Femur (tissue), 1 donor: ENCODE measurements at regions not wholly inside any gene's neighbourhood (a gene's known extent, or its start where the extent isn't known, plus 50 kb on each side); places are given as distances from the start of the nearest gene placed in this dataset.
"Not testable (repeated sequence)": the region's sequence is repeated elsewhere in the genome, so short reads cannot be mapped to it uniquely, and the experiment has no call there.

ENCODE experiments used
- DNase-seq: peaks from one replicate; pipeline ENCODE4 v3.0.0-alpha.2; 2017

DNA sequence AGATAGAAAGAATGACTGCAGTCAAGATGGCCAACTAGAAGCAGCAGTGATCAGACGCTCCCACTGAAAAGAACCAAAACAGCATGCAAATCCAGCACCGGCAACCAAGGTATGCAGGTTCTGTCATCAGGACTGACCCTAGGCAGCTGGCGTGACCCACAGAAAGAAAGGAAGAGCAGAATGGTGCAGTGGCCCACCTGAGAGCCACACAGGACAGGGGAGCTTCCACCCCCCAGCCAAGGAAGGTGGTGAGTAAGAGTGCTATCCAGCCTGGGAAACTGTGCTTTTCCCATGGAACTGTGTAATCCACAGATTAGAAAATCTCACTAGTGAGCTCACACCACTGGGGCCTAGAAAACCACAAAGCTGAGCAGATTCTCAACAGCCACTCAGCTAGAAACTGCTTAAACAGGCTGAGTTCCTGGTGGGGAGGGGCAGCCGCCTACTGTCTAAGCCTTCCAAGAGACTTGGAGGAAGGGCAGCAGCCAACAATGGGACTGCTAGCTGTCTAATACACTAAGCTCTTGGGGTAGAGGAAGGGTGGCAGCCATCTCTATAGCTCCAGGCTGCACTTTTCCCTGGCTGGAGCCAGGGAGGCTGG lies 127.9 kb downstream of the EVA1A start:
- no peak for DNase-seq

DNA sequence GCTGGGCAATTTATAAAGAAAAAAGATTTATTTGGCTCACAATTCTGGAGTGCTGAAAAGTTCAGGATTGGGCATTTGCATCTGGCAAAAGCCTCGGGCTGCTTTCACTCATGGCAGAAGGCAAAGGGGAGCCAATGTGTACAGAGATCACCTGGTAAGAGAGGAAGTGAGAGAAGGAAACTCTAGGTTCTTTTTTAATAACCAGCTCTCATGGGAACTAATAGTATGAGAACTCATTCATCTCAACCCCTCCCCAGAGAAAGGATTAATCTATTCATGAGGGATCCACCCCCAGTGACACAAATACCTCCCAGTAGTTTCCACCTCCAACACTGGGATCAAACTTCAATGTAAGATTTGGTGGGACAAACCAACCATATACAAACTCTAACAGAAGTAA lies 129.0 kb downstream of the EVA1A start:
- no peak for DNase-seq

DNA sequence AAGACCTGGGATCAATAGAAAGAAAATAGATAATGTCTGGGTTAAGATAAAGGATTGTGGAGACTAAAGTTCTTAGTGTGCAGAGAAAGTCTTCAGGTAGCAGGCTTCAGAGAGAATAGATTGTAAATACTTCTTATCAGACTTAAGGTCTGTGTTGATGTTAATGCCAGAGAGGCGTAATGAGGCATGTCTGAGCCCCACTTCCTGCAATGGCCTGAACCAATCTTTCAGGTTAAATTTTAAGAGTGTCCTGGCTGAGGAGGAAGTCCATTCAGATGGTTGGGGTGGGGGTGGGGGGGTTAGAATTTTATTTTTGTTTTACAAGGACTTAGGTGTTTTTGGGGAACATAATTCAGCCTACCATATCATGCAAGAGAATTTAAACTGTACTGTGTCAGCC lies 129.5 kb downstream of the EVA1A start:
- DNase-seq, result no peak

DNA sequence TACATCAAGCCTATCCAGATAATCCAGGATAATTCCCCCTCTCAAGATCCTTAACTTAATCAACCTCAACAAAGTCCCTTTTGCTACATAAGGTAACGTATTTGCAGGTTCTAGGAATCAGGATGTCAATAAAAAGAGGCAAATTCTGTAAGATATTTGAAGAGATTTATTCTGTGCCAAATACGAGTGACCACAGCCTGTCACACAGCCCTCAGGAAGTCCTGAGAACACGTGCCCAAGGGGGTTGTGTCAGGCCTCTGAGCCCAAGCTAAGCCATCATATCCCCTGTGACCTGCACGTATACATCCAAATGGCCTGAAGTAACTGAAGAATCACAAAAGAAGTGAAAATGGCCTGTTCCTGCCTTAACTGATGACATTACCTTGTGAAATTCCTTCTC lies 130.3 kb downstream of the EVA1A start:
- DNase-seq, result not testable (repeated sequence)

DNA sequence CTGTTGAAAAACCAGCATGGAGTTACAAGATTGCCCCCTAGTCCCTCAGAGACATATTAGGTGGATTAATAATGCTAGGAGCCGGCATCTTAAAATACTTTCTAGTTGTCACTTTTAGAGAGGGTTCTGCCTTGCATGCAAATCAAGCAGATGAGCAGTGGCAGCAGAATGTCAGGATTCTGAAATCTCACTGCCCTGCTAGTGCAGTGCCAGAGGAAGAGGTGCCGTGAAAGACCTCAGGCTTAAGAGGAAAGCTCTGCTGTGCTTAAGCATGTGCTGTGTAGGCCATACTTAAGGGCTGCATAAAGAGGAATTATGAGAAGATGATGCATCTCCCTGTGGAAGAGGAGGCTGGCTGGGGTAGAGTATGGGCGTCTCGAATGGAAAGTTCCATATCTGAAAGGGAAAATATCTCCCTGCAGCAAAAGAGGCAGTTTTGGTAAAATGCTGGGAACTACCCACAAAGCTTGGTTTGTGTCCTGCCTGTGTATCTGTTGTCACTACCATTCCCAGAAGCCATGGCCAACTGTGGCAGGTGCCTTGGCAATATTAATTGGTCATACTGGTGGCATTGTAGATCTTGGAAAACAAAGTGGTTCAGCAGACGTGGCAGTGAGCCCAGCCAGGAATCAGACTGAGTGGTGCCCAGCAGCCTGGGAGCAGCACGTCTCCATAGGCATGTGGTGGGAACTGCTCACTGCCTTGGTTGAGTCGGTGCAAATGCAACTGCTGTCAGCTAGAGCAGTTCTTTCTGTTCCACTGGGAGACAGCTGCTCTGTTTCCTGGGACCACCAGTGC lies 131.9 kb downstream of the EVA1A start:
- DNase-seq, result peak; percentile 57

DNA sequence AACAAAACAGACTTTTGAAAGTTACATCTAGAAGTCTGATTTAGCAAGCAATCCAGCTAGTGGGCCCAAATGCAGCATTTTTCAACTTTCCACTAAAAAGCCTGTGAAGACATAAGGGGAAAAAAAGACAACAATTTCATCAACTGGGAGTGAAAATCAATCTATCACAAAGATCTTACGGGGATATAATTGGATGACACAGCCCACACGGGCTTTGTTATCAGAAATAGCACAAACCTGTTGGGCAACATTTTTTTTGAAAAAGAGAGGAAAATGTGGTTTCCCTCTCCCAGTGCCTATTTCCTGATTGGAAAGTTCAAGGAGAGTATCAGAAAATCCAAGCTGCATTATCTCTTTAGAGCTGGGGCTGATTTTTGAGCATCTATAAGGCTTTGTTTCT lies 132.7 kb downstream of the EVA1A start:
- DNase-seq, result no peak

DNA sequence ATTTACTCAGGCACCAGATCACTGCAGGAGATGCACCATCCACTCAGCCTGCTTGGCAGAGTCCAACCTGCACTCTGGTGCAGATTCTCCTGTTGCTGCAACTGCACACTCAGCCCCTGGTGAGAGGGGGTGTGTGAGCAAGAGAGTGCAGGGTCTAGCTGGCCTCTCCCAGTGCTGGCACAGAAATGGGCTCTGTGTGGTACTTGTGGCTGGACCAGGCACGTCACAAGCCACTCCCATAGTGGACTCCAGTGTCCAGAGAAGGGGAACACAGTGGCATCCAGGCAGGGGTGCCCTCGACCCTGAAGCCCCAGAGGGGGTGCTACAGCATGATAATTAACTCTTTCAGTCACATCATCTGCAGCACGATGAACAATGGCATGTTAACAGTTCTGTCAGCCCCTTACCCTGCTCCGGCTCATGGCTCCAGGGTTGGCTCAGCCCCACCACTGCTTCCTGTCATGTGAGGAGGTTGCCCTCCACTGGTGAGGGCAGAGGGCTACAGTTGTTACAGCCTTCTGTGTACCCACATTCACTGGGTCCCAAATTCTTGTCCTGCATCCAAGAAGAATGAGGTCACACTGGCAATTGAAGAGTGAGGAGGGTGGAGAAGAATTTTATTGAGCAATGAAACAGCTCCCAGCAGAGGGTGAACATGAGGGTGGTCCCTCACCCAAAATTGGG lies 135.7 kb downstream of the EVA1A start:
- no peak for DNase-seq

DNA sequence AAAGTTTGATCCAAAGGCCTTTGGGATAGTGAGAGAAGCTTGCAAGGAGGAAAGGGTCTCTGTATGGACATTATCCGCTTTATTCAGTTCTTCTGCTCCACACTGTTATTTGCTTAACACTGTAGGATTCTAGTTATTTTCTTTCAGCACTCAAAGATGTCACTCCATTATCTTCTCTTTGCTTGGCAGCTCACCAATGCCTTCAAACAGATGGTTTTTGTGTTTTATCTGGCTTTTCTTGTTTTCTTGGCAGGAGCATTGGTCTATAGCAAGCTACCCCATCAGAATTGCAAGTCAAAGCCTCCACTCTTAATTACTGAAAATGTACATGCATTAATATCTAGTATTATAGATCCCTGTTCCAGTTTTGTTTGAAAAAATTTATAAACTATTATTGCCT lies 138.8 kb downstream of the EVA1A start:
- no peak for DNase-seq

DNA sequence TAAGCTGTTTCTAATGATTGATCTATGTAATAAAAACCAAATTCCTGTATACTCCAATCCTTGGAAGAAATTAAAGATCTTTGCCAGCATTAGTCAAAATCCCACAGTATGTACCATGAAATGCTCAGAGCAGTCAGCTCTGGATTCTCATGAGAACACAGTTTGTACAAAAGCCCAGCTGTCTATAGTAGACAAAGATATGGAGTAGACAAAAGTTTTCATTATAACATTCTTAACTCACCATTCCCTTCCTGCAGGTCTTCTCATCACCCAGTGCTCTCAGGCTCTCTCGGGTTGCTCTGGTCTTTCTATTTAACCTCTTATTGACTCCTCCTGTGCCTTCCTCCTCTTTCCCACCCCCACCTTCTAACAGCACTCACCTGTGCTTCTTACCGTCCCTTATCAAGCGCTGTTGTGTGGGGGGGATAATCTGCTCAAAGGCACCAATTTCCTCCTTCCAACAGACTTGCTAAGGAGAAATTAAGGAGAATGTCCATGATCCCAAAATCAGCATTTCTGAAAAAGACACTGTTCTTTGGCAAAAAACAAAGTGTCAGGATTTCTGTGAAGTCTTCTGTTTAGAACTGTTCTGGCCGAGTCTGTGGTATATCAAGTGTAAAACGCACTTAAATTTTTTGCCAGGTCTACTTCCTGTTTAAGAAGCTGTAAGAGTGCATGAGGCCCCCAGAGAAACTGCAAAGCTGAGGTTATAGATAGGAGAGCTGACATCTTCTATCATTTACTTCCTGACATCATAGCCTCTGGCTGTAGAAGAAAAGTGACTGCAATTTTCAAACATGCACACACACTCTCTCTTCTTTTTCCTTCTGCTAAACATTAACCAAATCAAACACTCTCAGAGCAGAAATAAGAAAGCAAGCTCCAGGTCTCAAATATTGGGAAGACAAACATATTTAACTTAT lies 144.1 kb downstream of the EVA1A start:
- no peak for DNase-seq

DNA sequence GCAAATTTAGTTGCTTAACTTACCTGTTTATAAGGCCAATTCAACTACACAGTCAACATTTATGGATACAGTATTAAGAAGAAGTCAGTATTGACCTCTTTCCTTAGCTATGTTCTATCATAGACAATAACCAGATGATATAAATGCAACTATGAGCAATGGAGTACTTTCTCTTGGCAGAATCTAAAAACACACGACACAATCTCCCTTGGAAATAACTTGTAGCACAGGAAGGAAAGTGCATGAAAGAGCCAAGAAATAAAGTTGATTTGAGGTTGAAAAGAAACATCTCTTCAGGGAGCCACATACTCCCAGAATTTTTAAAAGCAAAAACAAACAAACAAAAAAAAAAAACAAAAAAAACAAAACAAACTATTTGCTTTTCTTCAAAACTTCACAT lies 145.0 kb downstream of the EVA1A start:
- DNase-seq, result no peak

DNA sequence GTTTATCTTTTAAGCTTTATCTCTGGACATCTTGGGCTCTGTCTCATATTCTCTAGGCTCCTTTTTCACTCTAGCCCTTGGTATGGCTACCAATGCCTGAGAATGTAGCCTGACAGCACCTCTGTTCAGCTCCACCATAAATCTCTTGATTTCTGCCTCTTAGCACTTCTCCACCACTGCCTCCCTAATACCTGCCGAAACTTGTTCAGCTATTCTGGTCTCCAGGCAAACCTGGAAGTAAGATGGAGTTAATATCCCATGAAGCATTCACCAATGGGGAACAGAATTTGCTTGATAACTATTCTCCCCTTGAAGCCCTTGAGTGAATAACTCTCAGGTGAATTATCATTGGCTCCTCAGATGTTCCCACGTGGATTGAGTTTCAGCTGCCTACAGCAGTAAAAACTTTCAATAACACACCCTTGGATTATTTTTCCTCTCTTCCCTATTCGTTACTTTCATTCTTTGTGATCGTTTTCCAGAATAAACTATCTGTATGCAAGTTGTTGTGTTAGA lies 145.6 kb downstream of the EVA1A start:
- DNase-seq, result no peak

DNA sequence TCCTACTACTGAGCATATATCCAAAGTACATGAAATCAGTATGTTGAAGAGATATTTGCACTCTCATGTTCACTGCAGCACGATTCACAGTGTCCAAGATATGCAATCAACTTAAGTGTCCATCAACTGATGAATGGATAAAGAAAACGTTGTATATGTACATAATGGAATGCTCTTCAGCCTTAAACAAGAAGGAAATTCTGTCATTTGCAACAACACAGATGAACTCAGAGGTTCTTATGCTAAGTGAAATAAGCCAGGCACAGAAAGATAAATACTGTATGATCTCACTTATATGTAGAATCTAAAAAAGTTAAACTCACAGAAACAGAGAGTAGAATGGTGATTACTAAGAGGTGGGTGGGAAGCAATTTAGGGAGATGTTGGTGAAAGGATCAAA lies 149.2 kb downstream of the EVA1A start:
- no peak for DNase-seq

DNA sequence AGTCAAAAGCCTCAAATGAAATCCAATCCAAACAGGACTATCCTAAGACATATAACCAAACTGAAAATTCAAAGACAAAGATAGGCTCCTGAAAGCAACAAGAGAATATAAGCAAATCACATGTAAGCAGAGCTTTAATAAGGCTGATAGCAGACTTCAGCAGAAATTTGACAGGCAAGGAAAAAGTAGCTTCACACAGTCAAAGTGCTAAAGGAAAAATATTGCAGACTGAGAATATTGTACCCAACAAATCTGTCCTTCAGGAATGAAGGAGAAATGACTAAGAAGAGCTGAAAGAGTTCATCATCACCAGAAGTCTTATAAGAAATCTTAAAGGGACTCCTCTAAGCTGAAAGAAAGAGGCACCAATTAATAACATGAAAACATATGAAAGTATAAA lies 150.0 kb downstream of the EVA1A start:
- DNase-seq, result no peak

DNA sequence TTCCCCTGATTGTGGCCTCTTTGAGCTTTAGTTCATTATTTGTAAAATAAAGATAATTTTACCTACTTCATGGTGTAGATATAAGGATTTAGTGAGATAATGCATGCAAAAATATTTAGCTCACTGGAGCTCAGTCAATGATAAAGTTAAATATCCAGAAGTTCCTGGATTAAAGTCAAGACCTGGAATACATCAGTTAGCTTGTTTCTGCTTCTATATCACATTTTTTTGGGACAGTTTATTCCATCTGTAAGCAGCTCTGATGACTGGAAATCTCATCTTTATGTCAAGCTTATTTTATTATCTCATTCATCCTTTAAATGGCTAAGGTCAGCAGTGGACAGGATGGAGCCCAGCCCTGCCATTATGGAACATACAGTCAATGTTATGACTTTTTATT lies 152.0 kb downstream of the EVA1A start:
- DNase-seq, result no peak

DNA sequence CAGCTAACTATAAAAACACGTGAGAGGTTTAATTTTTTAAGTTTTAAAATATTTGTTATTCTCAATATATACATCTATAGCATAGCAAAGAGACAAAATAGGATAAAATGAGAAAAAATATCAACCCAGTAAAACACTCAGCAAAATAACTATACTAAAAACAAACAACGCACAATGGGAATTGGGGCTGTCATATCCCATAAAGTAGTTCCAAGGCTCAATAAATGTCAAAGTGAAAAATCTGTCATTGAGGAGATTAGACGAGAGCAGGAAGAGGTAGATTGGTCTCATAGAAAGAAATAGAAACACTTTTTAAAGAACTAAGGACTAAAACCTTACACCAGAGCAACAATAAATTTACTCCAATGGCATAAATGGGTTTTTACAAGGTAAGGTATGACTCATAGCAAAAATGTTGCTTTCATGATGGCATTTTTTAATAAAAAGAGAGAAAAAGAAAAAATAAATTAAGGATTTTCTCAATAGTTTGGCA lies 153.7 kb downstream of the EVA1A start:
- DNase-seq, result no peak

DNA sequence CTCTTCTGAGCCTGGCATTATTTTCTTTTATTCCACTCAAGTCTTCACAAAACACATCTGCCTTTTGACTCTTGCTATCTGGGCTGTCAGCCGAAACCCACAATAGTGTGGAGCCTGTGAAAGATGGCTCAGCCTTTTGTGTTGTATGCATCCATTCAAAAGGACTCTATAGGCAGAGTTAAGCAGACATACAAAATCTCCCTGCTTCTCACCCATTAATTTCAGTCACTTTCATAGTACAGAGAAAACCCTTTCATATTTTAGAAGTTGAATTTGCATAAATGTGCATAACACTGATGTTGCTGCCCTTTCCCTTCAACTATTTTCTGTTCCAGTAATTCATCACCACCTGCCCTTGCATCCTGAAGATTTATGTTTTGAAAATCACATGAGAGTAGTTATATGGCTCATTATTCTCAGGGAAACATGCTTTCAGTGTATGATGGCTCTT lies 154.6 kb downstream of the EVA1A start:
- DNase-seq, result no peak

DNA sequence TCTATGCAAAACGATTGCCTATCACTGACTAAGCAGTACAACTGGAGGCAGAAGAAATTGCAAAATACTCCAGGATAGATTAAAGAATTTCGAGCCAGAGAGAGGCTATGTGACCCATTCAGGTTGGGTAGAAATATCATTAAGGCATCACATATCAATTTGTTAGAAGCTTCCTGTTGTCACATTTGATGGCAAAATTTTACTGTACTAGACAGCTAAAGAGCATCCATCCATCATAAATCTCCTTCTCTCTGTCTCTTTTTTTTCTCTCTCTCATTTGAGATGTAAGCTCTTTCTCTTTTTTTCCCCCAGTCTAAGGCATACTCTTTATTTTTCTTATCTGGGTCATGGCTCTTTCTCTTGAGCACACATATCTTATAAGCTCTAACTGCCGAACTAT lies 155.7 kb downstream of the EVA1A start:
- DNase-seq, result no peak

DNA sequence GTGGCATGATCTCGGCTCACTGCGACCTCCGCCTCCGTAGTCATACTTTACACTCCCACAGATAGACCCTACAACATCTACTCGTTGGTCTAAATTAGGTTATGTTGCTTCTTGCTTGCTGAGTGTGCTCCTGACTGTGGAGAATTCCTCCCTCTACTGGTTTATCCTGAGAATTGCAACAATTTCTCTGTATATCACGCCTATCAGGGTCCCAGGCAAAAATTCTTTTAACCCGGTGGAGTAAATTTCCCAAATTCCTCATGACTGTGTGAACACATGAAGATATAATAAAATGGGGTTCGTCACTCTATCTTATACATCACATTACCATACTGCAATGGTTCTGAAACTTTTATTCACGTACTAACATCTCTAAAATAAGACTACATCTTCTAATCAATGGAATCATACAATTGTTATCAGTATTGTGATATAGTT lies 156.7 kb downstream of the EVA1A start:
- DNase-seq, result no peak

DNA sequence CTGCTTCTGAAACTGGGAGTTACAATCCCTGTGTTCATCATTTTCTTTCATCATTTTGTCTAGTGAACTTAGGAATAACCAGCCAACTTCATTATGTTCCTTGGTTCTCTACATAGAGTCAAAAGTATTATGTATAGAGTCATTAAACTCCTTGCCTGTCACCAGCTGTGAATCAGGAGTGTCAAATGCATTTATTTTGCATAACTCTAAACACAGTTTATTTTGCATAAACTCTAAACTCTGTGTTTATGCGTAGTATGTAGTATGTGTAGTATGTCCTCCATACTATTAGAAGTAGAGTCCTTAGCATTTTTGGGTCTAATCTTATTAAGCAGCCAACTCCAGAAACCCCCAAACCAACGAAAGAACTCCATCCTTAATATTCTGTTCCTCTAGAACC lies 164.4 kb downstream of the EVA1A start:
- DNase-seq, result no peak

DNA sequence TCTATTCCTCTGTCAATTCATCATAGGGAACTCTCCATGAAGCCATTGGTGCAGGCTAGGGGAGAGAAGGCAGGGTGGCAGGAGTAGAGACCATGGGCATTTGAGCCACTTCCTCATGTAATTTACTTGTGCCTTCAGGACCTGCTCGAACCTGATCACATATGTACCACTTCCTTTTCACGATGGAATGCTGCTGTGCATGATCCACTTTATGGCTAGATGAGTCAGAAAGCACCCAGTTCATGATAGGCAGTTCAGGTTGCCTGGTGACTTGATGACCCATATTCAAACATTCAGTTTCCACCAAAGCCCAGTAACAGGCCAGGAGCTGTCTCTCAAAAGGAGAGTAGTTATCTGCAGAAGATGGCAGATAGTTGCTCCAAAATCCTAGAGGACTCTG lies 166.0 kb downstream of the EVA1A start:
- not testable (repeated sequence) for DNase-seq

DNA sequence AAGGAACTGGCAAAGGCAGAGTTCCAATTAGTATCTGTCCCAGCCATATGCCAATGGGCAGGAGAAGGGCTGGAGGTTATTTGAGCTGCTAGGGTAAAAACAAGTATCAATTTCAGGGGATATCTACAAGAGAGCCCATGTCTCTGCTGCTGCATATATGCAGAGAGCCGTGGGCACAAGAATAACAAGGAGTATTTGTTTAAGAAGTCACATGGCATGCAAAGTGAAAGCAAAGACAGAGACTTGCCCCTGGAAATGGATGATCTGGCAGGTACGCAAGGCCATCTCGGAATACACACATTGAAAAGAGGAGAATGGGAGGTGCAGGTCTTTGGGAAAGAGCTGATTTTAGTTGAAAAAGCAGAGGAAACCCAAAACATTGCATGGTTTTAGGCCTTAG lies 170.6 kb downstream of the EVA1A start:
- DNase-seq, result no peak

DNA sequence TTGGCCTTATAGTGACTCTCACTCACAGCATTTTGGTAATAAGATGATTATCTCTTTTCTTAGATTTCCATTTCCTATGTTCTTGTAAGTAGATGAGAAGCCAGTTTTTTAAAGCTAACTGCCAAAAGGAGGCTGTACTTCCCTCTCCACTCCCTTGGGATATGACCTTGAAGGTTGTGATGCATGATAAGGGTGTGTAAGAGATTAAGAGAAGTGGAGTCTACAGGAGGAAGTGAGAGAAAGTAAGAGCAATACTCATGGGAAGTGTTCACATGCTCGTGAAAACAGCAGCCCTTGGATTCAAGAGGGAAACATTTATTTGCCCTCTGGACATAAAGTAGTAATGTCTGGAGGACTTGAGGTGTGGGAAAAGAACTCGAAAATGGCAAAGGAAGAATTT lies 171.5 kb downstream of the EVA1A start:
- DNase-seq, result no peak

DNA sequence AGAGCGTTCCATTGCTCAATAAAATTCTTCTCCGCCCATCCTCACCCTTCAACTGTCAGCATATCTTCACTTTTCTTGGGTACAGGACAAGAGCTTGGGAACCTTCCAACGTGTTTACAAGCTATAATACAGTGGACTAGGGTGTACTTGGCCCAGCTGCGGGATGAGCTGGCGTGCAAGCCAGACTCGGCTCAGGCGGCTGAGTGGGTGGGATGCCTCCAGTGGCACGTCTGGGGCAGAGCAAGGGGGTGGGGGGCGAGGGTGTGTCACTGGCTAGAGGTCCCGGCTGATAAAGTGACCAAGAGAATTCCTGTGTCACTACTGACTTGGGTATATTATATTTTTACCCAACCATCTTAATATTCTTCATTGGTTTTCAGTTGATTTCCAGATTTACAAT lies 179.7 kb downstream of the EVA1A start:
- no peak for DNase-seq
